HG03196 (cell line): ENCODE measurements at regions not wholly inside any gene's neighbourhood (a gene's known extent, or its start where the extent isn't known, plus 50 kb on each side); places are given as distances from the start of the nearest gene placed in this dataset.
"Not testable (repeated sequence)": the region's sequence is repeated elsewhere in the genome, so short reads cannot be mapped to it uniquely, and the experiment has no call there.

Source experiments
- ATAC-seq: cut with Tn5 transposase; IDR thresholded peaks from one replicate; pipeline ENCODE4 v1.9.1; 2021; ENCODE audit not compliant: unreplicated experiment

DNA sequence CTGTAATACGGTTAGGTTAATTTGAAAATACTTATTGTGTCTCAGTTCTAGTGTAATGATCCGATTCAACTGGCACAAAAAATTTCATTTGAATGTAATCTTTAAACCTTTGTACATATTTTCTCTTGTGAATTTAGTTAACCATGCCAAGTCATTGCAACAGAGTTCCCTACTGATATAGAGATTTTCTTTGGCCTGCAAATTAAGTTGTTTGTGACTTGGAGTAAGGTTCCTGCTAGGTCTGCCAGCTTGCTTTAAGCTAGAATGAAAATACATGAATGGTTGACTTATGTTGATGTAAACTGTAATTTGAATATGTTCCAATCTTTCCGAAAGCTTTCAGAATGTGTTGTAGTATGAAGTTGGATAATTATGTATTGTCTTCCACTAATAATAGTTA lies 1004.1 kb upstream of the EDIL3 start:
- ATAC-seq = no peak

DNA sequence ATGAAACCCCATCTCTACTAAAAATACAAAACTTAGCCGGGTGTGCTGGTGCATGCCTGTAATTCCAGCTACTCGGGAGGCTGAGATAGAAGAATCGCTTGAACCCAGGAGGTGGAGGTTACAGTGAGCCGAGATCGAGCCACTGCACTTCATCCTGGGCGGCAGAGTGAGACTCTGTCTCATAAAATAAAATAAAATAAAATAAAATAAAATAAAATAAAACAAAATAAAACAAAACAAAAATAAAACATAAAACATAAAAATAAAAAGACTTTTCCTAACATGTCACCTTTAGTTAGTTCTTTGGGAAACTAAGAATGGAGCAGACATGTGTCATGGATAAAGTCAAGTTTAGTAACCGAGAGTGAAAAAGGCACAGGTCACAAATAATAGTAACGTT lies 1007.6 kb upstream of the EDIL3 start:
- not testable (repeated sequence) for ATAC-seq

DNA sequence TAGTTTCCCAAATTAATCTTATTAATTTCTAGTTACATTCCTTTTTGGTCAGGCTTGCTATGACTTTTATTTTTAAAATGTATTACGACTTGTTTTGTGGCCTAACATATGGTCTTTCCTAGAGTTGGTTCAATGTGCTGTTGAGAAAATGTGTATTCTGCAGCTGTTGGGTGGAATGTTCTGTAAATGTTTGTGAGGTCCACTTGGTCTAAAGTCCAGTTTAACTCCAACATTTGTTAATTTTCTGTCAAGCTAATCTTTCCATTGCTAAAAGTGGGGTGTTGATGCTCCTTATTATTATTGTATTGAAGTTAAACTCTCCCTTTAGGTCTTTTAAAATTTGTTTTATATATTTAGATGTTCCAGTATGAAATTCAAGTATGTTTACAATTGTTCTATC lies 1010.8 kb upstream of the EDIL3 start:
- ATAC-seq = no peak

DNA sequence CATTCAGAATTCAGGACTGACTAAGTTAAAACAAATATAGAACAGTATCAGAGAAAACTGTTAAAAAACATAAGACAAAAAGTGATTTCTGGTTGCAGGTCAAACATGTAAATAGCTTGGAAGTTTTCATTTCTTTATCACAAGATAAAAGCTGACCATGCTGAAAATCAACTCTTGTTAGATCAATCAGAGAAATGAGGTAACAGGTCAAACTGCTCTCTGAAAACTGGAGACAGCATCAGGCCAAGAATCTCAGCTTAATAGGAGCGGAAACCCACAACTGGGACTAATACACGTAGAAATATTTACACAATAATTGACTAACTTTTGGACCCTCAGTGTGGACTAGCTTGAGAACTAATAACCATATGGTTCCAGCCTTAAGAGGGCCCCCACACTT lies 1012.8 kb upstream of the EDIL3 start:
- ATAC-seq = no peak

DNA sequence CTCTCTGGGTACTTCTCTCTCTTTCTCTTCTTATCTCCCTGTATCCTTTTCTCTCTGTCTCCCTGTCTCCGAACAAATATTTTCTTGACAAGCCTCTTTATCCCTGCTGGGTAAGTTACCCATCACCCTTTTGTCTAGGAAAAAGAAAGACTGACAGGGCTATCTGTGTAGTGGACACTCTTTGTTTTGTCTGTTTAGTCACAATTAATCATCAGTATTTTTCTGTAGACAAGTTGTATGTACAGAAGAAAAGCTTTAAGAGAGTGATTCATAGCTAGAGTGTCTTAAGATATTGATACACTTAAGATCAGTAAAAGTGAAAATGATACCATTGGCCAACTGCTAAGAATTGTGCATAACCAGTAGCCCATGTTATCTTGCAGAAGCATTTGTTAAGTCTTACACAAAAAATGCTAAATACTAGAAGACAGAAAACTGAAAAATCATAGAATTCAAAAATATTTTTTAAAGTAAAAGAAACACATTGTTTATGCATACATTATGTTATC lies 1043.8 kb upstream of the EDIL3 start:
- ATAC-seq = no peak

DNA sequence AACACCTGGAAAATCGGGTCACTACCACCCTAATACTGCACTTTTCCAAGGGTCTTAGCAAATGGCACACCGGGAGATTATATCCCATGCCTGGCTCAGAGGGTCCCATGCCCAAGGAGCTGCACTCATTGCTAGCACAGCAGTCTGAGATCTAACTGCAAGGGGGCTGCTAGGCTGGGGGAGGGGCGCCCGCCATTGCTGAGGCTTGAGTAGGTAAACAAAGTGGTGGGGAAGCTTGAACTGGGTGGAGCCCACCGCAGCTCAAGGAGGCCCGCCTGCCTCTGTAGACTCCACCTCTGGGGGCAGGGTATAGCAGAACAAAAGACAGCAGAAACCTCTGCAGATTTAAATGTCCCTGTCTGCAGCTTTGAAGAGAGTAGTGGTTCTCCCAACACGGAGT lies 1047.0 kb upstream of the EDIL3 start:
- ATAC-seq = not testable (repeated sequence)

DNA sequence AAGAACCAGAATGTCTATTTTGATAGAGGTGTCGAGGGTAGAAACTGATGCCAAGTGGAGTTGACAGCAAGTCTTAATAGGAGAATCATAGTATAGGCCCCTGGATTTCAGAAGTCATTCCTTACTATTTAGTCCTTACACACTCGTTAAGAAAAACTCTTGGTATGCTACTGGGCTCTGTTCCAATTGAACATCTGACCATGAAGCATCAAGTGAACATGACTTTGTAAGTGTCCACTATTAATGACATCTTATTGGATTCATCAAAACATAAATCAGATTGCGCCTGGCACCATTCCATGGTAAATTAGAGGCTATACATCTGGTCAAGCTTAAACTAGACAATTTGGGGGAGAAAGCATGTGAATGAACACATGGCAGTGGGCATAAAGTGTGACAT lies 1056.5 kb upstream of the EDIL3 start:
- ATAC-seq = no peak

DNA sequence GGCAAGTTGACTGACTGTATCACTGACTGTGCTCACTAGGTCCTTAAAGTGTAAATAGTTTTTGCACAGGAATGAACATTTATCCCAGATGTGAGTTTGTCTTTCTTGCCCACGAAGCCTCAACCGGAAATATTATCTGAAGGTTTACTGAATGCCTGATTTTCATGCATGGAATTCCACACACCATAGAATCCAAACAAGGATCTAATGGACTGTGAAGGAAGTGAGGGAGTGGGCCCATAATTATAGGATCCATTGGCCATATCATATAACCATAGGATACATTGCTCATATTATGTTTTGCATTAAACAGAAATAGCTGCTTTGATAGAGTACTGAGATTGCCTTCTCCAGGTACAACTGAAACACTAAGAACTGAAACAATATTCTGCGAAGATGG lies 1057.2 kb upstream of the EDIL3 start:
- ATAC-seq = no peak

DNA sequence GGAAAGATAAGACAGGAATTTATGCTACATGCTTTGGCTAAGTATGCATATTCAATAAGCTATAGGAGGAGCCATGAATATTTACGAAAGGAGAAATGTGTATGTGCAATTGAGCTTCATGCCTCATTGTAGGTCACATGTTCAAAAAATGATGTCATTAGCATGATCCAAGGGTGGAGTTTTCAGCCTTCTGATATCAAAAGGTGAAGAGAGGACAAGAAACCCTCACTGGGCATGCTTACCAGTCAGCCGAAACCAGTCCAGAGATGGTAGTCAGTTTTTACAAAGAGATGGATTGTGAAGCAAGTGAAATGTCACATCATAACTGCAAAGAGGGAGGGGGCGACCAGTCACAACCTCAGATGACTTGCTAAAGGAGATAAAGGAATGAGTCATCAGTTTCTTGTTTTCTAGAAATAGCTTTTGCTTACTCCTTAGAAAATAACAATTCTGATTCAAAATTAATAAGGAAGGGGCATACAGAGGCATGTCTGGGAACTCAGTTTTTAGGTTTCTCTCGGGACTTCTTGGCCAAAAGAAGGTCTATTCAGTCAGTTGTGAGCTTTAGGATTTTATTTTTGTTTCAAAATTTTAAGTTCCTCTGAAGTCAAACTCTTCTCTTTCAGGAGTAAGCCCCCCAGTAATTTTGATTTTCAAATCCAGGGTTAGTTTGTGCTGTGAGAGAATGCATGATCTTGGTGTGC lies 1067.8 kb upstream of the EDIL3 start:
- ATAC-seq = no peak

DNA sequence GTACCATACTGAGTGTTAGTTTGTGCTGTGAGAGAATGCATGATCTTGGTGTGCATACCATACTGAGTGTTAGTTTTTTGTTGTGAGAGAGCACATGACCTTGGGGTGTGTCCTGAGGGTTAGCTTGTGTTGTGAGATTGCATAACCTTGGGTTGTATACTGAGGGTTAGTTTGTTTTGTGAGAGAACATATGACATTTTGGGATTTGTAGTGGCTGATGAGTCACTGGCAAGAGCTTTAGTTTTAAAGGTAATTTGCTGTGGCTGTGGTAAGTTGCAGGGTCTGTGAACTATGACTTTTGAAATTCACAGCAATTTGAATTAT lies 1068.3 kb upstream of the EDIL3 start:
- ATAC-seq = no peak

DNA sequence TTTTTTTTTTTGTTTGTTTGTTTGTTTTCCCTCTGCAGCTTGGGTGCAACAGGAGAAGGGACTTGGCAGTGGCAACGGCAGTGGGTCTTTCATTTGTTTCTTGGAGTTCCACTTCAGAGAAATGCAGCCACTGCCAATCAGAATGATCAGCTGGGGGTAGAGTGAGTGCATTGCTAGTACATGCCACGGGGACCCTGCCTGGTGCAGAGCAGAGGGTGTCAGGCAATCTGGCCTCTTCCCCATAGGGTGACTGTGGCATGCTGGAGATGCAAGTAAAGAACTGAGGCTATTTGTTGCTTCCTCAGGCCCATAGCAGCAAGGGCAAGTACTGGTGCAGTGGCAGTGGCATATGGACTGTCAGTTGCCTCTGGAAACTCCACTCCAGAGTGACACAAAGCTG lies 1073.6 kb upstream of the EDIL3 start:
- no peak for ATAC-seq

DNA sequence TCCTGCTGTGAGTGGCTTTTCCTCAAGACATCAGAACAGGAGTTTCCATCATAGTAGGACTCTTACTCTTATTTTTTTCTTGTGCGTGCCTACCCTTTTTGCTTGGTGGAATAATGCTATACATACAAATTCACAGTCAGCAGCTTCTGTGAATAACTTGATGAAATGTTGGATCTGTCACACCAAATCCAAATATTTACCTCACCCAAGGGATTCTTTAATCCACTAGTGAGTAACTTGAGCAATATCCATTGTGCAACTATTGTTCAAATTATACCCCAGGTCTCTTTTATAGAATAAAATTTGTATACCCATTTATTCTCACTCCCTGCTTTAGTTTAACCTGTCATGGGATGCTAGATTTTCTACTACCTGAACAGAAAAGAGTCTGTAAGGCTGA lies 1078.3 kb upstream of the EDIL3 start:
- no peak for ATAC-seq

DNA sequence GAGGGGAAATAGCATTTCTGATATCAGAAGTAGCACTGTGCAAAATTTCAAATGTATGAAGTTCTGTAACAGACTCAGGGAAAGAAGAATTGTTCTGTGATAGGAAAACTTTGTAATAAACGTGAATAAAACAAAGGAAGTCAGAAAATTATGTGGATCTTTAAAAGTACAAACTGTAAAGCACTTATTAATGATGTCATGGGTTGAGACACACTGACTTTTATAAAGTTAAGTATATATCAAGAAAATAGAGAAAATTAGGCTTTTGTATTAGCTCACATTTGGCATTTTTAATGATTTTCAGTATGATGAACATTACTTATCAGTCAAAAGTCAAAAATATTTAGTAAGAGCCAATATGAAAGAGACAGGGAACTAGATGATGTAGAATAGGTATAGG lies 1081.7 kb upstream of the EDIL3 start:
- no peak for ATAC-seq

DNA sequence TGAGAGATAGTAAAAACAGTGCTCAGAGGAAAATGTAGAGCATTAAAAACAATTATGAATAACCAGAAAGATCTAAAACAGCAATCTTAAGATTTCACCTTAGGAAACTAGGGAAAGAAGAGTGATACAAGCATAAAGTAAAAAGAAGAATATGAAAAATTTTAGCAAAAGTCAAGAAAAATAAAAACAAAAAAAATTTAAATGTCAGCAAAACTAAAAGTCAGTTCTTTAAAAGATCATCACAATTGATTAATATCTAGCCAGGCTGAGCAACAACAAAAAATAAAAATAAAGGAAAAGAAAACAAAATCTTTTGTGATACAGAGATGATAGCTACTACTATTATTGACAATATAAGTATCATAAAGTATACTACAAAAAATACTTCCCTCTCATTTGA lies 1088.1 kb upstream of the EDIL3 start:
- ATAC-seq = no peak

DNA sequence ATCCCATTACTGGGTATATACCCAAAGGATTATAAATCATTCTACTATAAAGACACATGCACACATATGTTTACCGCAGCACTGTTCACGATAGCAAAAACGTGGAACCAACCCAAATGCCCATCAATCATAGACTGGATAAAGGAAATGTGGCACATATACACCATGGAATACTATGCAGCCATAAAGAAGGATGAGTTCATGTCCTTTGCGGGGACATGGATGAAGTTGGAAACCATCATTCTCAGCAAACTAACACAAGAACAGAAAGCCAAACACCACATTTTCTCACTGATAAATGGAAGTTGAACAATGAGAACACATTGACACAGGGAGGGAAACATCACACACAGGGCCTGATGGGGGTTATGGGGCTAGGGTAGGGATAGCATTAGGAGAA lies 1090.5 kb upstream of the EDIL3 start:
- ATAC-seq = not testable (repeated sequence)

DNA sequence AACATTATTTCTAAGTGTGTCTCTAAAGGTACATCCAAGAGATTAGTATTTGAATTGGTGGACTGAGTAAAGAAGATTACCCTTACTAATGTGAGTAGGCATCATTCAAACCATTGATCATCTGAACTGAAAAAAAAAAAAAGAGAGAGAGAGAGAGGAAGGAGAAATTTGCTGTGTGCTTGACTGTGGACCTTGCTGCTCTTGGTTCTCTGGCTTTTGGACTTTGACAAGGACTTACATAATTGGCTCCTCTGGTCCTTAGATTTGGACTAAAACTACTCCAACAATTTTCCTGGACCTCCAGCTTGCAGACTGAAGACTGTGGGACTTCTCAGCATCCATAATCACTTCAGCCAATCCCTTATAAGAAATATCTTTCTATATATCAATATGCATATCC lies 1091.9 kb upstream of the EDIL3 start:
- no peak for ATAC-seq

DNA sequence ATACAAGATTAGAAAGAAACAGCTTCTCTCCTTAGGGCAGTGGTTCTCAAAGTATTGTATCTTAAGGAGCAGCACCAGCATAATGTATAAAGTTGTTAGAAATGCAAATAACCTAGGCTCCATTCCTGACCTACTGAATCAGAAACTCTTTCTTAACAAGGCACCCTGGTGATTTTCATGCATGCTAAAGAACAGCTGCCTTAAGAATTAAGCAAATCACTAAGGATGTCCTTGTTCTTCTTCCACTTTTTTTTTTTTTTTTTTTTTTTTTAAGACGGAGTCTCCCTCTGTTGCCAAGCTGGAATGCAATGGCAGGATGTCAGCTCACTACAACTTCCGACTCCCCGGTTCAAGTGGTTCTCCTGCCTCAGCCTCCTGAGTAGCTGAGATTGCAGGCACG lies 1095.2 kb upstream of the EDIL3 start:
- ATAC-seq = no peak

DNA sequence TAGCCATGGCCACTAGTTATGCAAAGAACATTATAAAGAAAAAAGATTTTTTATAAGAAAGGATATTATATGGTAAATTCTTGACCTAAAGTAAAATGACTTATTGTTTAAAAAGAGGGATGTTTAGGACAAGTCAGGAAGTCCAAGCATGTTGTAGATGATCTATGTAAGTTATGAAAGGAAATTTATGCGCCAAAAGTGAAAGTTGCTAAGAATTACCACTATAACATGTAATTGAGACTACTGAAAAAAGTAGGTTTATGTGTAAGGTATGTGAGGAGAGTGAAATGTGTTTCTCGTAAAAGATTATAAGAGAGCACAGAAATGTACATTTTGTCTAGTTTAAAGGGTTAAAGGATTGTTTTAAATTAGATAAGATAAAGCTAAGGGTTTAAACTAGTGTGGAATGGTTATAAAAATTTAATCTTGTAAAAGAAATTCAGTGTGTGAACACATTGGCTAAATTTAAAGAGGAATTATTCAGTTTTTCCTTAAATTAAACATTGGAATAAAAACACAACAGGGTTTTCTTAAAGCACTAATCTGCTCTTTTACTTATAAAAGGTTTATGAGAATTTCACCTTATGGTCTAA lies 1100.4 kb upstream of the EDIL3 start:
- ATAC-seq = no peak

DNA sequence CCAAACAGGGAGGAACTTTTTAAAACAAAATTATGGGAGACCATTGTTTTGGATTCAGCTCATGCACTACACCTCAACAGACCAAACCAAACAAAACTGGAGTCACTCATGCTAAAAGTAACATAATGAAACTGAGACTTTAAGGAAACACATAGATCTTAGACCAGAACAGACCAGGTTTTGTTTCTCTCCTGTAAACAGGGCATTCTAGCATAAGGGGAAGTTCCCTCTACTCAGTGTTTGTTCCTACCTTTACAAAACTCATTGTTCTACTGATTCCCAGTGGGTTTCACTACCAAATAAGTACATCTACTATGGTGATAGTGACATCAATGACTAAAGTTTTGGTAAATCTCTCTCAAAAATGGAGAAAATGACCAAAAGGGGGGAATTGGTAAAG lies 1103.6 kb upstream of the EDIL3 start:
- no peak for ATAC-seq

DNA sequence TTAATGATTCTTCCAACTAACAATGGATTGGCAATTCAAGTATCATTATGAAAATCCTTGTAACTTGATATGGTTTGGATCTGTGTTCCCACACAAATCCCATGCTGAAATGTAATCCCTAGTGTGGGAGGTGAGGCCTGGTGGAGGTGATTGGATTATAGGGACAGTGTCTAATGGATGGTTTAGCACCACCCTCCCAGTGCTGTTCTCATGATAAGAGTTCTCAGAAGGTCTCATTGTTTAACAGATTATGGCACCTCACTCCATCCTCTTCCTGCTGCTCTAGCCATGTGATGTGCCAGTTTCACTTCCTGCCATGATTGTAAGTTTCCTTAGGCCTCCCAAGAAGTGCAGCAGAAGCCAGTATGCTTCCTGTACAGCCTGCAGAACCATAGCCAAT lies 1116.2 kb upstream of the EDIL3 start:
- ATAC-seq = no peak

DNA sequence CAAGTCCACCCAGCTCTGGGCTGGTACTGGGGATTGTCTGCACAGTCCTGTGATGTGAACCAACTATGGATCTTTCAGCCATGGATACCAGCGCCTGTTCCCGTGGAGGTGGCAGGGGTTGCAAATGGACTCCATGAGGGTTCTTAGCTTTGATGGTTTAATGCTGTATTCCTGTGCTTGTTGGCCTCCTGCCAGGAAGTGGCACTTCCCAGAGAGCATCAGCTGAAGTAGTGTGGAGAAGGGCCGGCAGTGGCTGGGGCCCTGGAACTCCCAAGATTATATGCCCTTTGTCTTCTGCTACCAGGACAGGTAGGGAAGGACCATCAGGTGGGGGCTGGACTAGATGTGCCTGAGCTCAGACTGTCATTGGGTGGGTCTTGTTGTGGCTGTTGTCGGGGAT lies 1104.8 kb upstream of the COX7C start:
- ATAC-seq = no peak

DNA sequence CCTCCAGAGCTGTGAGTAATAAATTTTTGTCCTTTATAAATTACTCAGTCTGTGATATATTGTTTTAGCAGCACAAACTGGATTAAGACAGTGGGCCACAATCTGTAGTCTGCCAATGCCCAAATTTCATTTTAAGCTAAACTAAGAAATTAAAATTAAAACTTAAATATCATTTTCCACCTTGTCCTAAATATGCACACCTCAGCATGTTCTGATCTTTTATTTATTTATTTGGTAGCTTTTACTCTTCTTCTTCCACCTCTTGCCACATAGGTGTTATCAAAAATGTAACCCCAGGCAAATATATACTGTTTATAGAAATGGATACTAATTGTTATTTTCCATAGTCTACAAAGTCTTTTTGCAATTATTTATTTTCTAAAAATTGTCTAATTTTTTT lies 1102.2 kb upstream of the COX7C start:
- ATAC-seq = no peak

DNA sequence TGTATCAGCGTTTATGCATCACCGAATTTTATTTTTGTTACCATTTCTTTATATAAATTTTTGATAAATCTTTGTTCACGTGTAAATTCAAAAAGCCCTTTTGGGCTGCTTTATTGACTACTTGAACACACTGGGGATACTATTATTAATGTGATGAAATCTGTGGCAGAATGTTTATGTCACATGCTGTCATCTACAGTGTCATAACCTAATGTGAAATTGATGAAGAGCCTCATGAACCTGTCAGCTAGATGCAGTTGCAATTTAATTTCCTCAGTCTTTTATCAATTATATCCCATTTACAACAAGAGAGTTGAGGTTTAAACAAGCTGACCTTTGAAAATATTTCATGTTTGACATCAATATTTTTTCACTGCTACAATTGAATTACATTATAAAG lies 1100.4 kb upstream of the COX7C start:
- no peak for ATAC-seq
